ENCODE measurements at regions not wholly inside any gene's neighbourhood (a gene's known extent, or its start where the extent isn't known, plus 50 kb on each side); places are given as distances from the start of the nearest gene placed in this dataset.

DNA sequence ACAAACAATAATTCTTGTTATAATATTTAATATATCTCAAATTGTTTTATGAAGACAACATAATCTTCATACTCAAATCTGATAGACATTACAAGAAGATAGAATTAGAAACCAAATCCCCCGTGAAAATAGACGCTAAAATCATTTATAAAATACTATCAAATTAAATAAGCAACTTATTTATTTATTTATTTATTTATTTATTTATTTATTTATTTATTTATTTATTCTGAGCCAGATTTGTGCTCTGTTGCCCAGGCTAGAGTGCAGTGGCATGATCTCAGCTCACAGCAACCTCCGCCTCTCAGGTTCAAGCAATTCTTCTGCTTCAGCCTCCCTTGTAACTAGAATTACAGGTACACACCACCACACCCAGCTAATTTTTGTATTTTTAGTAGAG lies 294.9 kb upstream of the MAGEC2 start:
- TF ChIP-seq, protein P1, sequence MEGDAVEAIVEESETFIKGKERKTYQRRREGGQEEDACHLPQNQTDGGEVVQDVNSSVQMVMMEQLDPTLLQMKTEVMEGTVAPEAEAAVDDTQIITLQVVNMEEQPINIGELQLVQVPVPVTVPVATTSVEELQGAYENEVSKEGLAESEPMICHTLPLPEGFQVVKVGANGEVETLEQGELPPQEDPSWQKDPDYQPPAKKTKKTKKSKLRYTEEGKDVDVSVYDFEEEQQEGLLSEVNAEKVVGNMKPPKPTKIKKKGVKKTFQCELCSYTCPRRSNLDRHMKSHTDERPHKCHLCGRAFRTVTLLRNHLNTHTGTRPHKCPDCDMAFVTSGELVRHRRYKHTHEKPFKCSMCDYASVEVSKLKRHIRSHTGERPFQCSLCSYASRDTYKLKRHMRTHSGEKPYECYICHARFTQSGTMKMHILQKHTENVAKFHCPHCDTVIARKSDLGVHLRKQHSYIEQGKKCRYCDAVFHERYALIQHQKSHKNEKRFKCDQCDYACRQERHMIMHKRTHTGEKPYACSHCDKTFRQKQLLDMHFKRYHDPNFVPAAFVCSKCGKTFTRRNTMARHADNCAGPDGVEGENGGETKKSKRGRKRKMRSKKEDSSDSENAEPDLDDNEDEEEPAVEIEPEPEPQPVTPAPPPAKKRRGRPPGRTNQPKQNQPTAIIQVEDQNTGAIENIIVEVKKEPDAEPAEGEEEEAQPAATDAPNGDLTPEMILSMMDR (IDR thresholded peaks at IDR 0.05) = no peak
- TF ChIP-seq POLR2A (IDR thresholded peaks at IDR 0.05) = no peak
